ENCODE measurements at regions not wholly inside any gene's neighbourhood (a gene's known extent, or its start where the extent isn't known, plus 50 kb on each side); places are given as distances from the start of the nearest gene placed in this dataset.

- TF ChIP-seq CTCF (IDR thresholded peaks at IDR 0.05; ENCODE audit: low read length) (no peak), EZH2phosphoT487 (IDR thresholded peaks at IDR 0.05; ENCODE audit: low read length) (no peak)
Observed at GRCh38 chr6:168165891-168166290, 86.9 kb upstream of the FRMD1 start.
